ENCODE measurements at regions not wholly inside any gene's neighbourhood (a gene's known extent, or its start where the extent isn't known, plus 50 kb on each side); places are given as distances from the start of the nearest gene placed in this dataset.

DNA sequence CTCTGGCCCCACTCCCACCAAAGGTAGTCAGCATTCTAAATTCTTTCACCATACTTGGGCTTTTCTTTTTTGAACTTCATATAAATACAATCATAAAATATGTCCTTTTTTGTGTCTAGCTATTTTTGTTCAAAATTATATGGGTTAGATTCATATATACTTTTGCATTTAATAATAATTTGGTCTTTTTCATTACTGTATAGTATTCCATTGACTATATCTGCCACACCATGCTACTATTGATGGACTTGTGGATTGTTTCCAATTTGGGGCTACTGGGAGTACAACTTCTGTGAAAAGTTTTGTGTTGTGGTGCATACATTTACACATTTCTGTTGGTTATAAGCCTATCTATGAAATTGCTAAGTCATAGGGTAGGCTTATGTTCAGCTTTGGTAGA is 85.7 kb downstream of the GLUL start:
- peaks cover 0 to 12% of the 10 kb centered on the region in 2 experiments; a peak in 1 of 4 replicates for H3K4me1 ChIP-seq (ENCODE audit: control insufficient read depth in 1 of 2, insufficient read depth in 2 of 2, low read length in 2 of 2)
- TF ChIP-seq, protein P1, sequence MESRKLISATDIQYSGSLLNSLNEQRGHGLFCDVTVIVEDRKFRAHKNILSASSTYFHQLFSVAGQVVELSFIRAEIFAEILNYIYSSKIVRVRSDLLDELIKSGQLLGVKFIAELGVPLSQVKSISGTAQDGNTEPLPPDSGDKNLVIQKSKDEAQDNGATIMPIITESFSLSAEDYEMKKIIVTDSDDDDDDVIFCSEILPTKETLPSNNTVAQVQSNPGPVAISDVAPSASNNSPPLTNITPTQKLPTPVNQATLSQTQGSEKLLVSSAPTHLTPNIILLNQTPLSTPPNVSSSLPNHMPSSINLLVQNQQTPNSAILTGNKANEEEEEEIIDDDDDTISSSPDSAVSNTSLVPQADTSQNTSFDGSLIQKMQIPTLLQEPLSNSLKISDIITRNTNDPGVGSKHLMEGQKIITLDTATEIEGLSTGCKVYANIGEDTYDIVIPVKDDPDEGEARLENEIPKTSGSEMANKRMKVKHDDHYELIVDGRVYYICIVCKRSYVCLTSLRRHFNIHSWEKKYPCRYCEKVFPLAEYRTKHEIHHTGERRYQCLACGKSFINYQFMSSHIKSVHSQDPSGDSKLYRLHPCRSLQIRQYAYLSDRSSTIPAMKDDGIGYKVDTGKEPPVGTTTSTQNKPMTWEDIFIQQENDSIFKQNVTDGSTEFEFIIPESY (IDR thresholded peaks at IDR 0.05; ENCODE audit: extremely low read depth, insufficient replicate concordance, low read length): no peak
- TF ChIP-seq FOSL1 (IDR thresholded peaks at IDR 0.05; ENCODE audit: low read depth) (no peak), ZFX (IDR thresholded peaks at IDR 0.05) (no peak), SRF (IDR thresholded peaks at IDR 0.05; ENCODE audit: low read depth) (no peak), SP1 (IDR thresholded peaks at IDR 0.05; ENCODE audit: low read depth) (no peak), JUND (IDR thresholded peaks at IDR 0.05) (no peak), CBX3 (IDR thresholded peaks at IDR 0.05; ENCODE audit: low read depth) (no peak), TCF7L2 (IDR thresholded peaks at IDR 0.05; ENCODE audit: borderline replicate concordance, extremely low read depth, insufficient read depth, insufficient read length) (no peak), CEBPB (IDR thresholded peaks at IDR 0.05; ENCODE audit: low read depth) (no peak), ELF1 (IDR thresholded peaks at IDR 0.05; ENCODE audit: borderline replicate concordance, low read depth) (no peak), SIN3A (IDR thresholded peaks at IDR 0.05; ENCODE audit: low read depth) (no peak), POLR2A (IDR thresholded peaks at IDR 0.05; ENCODE audit: borderline replicate concordance, extremely low read depth, insufficient read depth, insufficient read length) (no peak), EZH2phosphoT487 (IDR thresholded peaks at IDR 0.05; ENCODE audit: borderline replicate concordance) (no peak), RAD21 (IDR thresholded peaks at IDR 0.05; ENCODE audit: low read depth) (no peak), ZNF274 (IDR thresholded peaks at IDR 0.05; ENCODE audit: low read depth, low read length) (no peak)
- TF ChIP-seq, protein P2, sequence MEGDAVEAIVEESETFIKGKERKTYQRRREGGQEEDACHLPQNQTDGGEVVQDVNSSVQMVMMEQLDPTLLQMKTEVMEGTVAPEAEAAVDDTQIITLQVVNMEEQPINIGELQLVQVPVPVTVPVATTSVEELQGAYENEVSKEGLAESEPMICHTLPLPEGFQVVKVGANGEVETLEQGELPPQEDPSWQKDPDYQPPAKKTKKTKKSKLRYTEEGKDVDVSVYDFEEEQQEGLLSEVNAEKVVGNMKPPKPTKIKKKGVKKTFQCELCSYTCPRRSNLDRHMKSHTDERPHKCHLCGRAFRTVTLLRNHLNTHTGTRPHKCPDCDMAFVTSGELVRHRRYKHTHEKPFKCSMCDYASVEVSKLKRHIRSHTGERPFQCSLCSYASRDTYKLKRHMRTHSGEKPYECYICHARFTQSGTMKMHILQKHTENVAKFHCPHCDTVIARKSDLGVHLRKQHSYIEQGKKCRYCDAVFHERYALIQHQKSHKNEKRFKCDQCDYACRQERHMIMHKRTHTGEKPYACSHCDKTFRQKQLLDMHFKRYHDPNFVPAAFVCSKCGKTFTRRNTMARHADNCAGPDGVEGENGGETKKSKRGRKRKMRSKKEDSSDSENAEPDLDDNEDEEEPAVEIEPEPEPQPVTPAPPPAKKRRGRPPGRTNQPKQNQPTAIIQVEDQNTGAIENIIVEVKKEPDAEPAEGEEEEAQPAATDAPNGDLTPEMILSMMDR (IDR thresholded peaks at IDR 0.05 in 2 of 3, conservative IDR thresholded peaks at IDR 0.05 in 1 of 3; ENCODE audit: borderline replicate concordance in 1 of 3, insufficient read depth in 1 of 3, low read depth in 2 of 3, low read length in 2 of 3): no peak
- TF ChIP-seq, protein P3, sequence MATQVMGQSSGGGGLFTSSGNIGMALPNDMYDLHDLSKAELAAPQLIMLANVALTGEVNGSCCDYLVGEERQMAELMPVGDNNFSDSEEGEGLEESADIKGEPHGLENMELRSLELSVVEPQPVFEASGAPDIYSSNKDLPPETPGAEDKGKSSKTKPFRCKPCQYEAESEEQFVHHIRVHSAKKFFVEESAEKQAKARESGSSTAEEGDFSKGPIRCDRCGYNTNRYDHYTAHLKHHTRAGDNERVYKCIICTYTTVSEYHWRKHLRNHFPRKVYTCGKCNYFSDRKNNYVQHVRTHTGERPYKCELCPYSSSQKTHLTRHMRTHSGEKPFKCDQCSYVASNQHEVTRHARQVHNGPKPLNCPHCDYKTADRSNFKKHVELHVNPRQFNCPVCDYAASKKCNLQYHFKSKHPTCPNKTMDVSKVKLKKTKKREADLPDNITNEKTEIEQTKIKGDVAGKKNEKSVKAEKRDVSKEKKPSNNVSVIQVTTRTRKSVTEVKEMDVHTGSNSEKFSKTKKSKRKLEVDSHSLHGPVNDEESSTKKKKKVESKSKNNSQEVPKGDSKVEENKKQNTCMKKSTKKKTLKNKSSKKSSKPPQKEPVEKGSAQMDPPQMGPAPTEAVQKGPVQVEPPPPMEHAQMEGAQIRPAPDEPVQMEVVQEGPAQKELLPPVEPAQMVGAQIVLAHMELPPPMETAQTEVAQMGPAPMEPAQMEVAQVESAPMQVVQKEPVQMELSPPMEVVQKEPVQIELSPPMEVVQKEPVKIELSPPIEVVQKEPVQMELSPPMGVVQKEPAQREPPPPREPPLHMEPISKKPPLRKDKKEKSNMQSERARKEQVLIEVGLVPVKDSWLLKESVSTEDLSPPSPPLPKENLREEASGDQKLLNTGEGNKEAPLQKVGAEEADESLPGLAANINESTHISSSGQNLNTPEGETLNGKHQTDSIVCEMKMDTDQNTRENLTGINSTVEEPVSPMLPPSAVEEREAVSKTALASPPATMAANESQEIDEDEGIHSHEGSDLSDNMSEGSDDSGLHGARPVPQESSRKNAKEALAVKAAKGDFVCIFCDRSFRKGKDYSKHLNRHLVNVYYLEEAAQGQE (IDR thresholded peaks at IDR 0.05; ENCODE audit: low read depth): no peak
- TF ChIP-seq, protein P4, sequence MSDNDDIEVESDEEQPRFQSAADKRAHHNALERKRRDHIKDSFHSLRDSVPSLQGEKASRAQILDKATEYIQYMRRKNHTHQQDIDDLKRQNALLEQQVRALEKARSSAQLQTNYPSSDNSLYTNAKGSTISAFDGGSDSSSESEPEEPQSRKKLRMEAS (IDR thresholded peaks at IDR 0.05): no peak
- H3K4me3 ChIP-seq (replicated peaks in 1 of 2; ENCODE audit: low read depth in 1 of 2, low read length in 2 of 2): no peak overlapping the region
- no peak overlapping the region for H3K27ac ChIP-seq (ENCODE audit: low read depth, low read length)
- intact Hi-C loops (cut with micrococcal nuclease): no loop called here
- no peaks in the 10 kb centered on the region for H3K79me2 ChIP-seq (ENCODE audit: insufficient read depth, low read length)
- no peaks in the 10 kb centered on the region for H3K27me3 ChIP-seq (ENCODE audit: insufficient read depth, low read length)
- no peaks in the 10 kb centered on the region for H4K20me1 ChIP-seq (ENCODE audit: insufficient read depth)
- ChIA-PET RAD21 (ENCODE audit: low non-redundant PET in 1 of 2, low total read pairs in 2 of 2, uncharacterized antibody in 2 of 2, unreplicated experiment in 2 of 2) (no interaction called here), CTCF (no interaction called here), POLR2A (no interaction called here)
- H3K9me2 ChIP-seq (ENCODE audit: insufficient read depth): no peaks in the 10 kb centered on the region
- no peak overlapping the region for H3K4me2 ChIP-seq (ENCODE audit: low read length)
- H3K36me3 ChIP-seq (ENCODE audit: control insufficient read depth in 1 of 2, insufficient read depth in 2 of 2, low read length in 2 of 2): no peaks in the 10 kb centered on the region
- no peak overlapping the region for H2AFZ ChIP-seq (ENCODE audit: low read depth, low read length, poor library complexity, severe bottlenecking)
- no peaks in the 10 kb centered on the region for H3K9me3 ChIP-seq (ENCODE audit: control insufficient read depth in 1 of 2, insufficient read depth in 1 of 2, low read depth in 1 of 2, low read length in 2 of 2)
- H3K9ac ChIP-seq (ENCODE audit: low read length): no peak overlapping the region
- BruUV-seq (replicated peaks): no TSS peak
- DNase-seq (ENCODE audit: low read depth, low spot score): no peak
- no peak for ATAC-seq

Measured in HCT116 (cell line).